H9 (cell line): ENCODE measurements at regions not wholly inside any gene's neighbourhood (a gene's known extent, or its start where the extent isn't known, plus 50 kb on each side); places are given as distances from the start of the nearest gene placed in this dataset.

Experiments
- DNase-seq: peaks from one replicate; pipeline ENCODE4 v3.0.0-alpha.2; 2017
- H2AFZ ChIP-seq: one replicate; pipeline ENCODE4 v1.6.1; 2013; ENCODE audit warnings: mild to moderate bottlenecking, low read length, control low read depth, moderate library complexity
- H2AK5ac ChIP-seq: 2 replicates; pipeline ENCODE4 v1.6.1; 2013; ENCODE audit warnings: low read length, control low read depth, mixed read lengths; ENCODE audit not compliant: insufficient read length
- H2BK120ac ChIP-seq: one replicate; pipeline ENCODE4 v1.6.1; 2013; ENCODE audit warnings: low read depth, mild to moderate bottlenecking, low read length, control low read depth, inconsistent platforms; ENCODE audit not compliant: poor library complexity, severe bottlenecking
- H2BK12ac ChIP-seq: 2 replicates; pipeline ENCODE4 v1.6.1; 2013; ENCODE audit warnings: low read length, control low read depth, mixed read lengths, low read depth; ENCODE audit not compliant: insufficient read length
- H2BK15ac ChIP-seq: 2 replicates; pipeline ENCODE4 v1.6.1; 2013; ENCODE audit warnings: low read depth, low read length, control low read depth
- H2BK20ac ChIP-seq: one replicate; pipeline ENCODE4 v1.6.1; 2013; ENCODE audit warnings: low read depth, mild to moderate bottlenecking, low read length, control low read depth, inconsistent platforms; ENCODE audit not compliant: poor library complexity, severe bottlenecking
- H2BK5ac ChIP-seq: 2 replicates; pipeline ENCODE4 v1.6.1; 2013; ENCODE audit warnings: low read length, control low read depth, mixed read lengths; ENCODE audit not compliant: insufficient read length
- H3K14ac ChIP-seq: 2 replicates; pipeline ENCODE4 v1.6.1; 2013; ENCODE audit warnings: low read length, control low read depth; ENCODE audit not compliant: insufficient read depth
- H3K18ac ChIP-seq: 2 replicates; pipeline ENCODE4 v1.6.1; 2013; ENCODE audit warnings: low read depth, mild to moderate bottlenecking, mixed read lengths, low read length, control low read depth; ENCODE audit not compliant: insufficient read length
- H3K23ac ChIP-seq: 2 replicates; pipeline ENCODE4 v1.6.1; 2013; ENCODE audit warnings: low read length, control low read depth, mixed read lengths, low read depth; ENCODE audit not compliant: insufficient read length
- H3K23me2 ChIP-seq: 2 replicates; pipeline ENCODE4 v1.6.1; 2013; ENCODE audit warnings: low read depth, mild to moderate bottlenecking, mixed read lengths, low read length, control low read depth; ENCODE audit not compliant: insufficient read length, poor library complexity, severe bottlenecking
- H3K27ac ChIP-seq: 2 replicates; pipeline ENCODE4 v1.5.1; 2013; ENCODE audit warnings: low read length, control low read depth, mixed read lengths, low read depth; ENCODE audit not compliant: insufficient read length
- H3K27me3 ChIP-seq: 2 replicates; pipeline ENCODE4 v1.6.1; 2013; ENCODE audit warnings: low read length, control low read depth, inconsistent platforms; ENCODE audit not compliant: insufficient read depth
- H3K4ac ChIP-seq: 2 replicates; pipeline ENCODE4 v1.6.1; 2013; ENCODE audit warnings: low read depth, mild to moderate bottlenecking, control low read depth, inconsistent platforms, low read length, moderate library complexity
- H3K4me1 ChIP-seq: 2 replicates; pipeline ENCODE4 v1.6.1; 2013; ENCODE audit warnings: low read length, control low read depth, inconsistent platforms; ENCODE audit not compliant: insufficient read depth
- H3K4me2 ChIP-seq: 2 replicates; pipeline ENCODE4 v1.6.1; 2013; ENCODE audit warnings: low read length, control low read depth, mixed read lengths; ENCODE audit not compliant: insufficient read length, insufficient read depth
- H3K56ac ChIP-seq: 2 replicates; pipeline ENCODE4 v1.6.1; 2013; ENCODE audit warnings: low read depth, mild to moderate bottlenecking, mixed read lengths, low read length, control low read depth; ENCODE audit not compliant: insufficient read length
- H3K79me1 ChIP-seq: 2 replicates; pipeline ENCODE4 v1.6.1; 2013; ENCODE audit warnings: low read depth, mild to moderate bottlenecking, moderate library complexity, low read length, control low read depth, inconsistent platforms; ENCODE audit not compliant: insufficient read depth, poor library complexity, severe bottlenecking
- H3K79me2 ChIP-seq: 2 replicates; pipeline ENCODE4 v1.6.1; 2013; ENCODE audit warnings: low read length, control low read depth, inconsistent platforms; ENCODE audit not compliant: insufficient read depth
- H3K9ac ChIP-seq: 2 replicates; pipeline ENCODE4 v1.6.1; 2013; ENCODE audit warnings: low read length, control low read depth, mixed read lengths; ENCODE audit not compliant: insufficient read length; ENCODE audit errors: extremely low read depth
- H3K9me3 ChIP-seq: one replicate; pipeline ENCODE4 v1.6.1; 2013; ENCODE audit warnings: low read depth, low read length, inconsistent platforms; ENCODE audit not compliant: control insufficient read depth
- H3T11ph ChIP-seq: one replicate; pipeline ENCODE4 v1.6.1; 2013; ENCODE audit warnings: mild to moderate bottlenecking, low read length, control low read depth, inconsistent platforms
- H4K20me1 ChIP-seq: one replicate; pipeline ENCODE4 v1.6.1; 2013; ENCODE audit not compliant: control insufficient read depth, insufficient read length, insufficient read depth
- H4K5ac ChIP-seq: 2 replicates; pipeline ENCODE4 v1.6.1; 2013; ENCODE audit warnings: low read depth, mild to moderate bottlenecking, mixed read lengths, low read length, control low read depth; ENCODE audit not compliant: insufficient read length
- H4K8ac ChIP-seq: replicated peaks from 2 replicates; pipeline ENCODE4 v1.6.1; 2013; ENCODE audit warnings: low read length, control low read depth, mixed read lengths, low read depth; ENCODE audit not compliant: insufficient read length
- H4K91ac ChIP-seq: 2 replicates; pipeline ENCODE4 v1.6.1; 2013; ENCODE audit warnings: low read depth, mild to moderate bottlenecking, moderate library complexity, mixed read lengths, low read length, control low read depth; ENCODE audit not compliant: insufficient read length
- H3K27ac Mint-ChIP-seq, 3 experiments: 2 replicates in 2 of 3; 3 replicates in 1 of 3; pipeline ENCODE4 v1.8.0; 2020 to 2021; ENCODE audit warnings: mixed read lengths in 3 of 3, mild to moderate bottlenecking in 1 of 3, moderate library complexity in 1 of 3
- H3K27me3 Mint-ChIP-seq: 2 replicates; pipeline ENCODE4 v1.8.0; 2021; ENCODE audit warnings: low read depth, mild to moderate bottlenecking, moderate library complexity, mixed read lengths
- H3K36me3 Mint-ChIP-seq, 3 experiments: 2 replicates in 2 of 3; 3 replicates in 1 of 3; pipeline ENCODE4 v1.8.0; 2020 to 2021; ENCODE audit warnings: low read depth in 3 of 3, mixed read lengths in 3 of 3; ENCODE audit not compliant: insufficient read depth in 1 of 3
- H3K4me1 Mint-ChIP-seq, 2 experiments: 2 replicates each; pipeline ENCODE4 v1.8.0; 2020; ENCODE audit warnings: mixed read lengths in 2 of 2
- H3K4me3 Mint-ChIP-seq, 2 experiments: 2 replicates in 1 of 2; 3 replicates in 1 of 2; pipeline ENCODE4 v1.8.0; 2020 to 2021; ENCODE audit warnings: mild to moderate bottlenecking in 2 of 2, mixed read lengths in 2 of 2, moderate library complexity in 1 of 2
- H3K9me3 Mint-ChIP-seq, 2 experiments: 2 replicates in 1 of 2; 3 replicates in 1 of 2; pipeline ENCODE4 v1.8.0; 2020; ENCODE audit warnings: mild to moderate bottlenecking in 2 of 2, mixed read lengths in 2 of 2, moderate library complexity in 1 of 2
- CTCF ChIP-seq: fragments of 200-600 bp; sonication (generic); conservative IDR thresholded peaks from 3 replicates; pipeline ENCODE4 v1.8.0; 2021; ENCODE audit warnings: antibody characterized with exemption, mild to moderate bottlenecking
- WGBS: extraction: QIAGEN DNeasy Blood & Tissue Kit; methylation state at CpG from one replicate; pipeline ENCODE4 v1.1.7; 2013; ENCODE audit warnings: missing lambda C conversion rate, low lambda C conversion rate, mixed read lengths; ENCODE audit not compliant: insufficient read length; ENCODE audit errors: extremely low coverage; 5-methylcytosine and 5-hydroxymethylcytosine counted together

DNA sequence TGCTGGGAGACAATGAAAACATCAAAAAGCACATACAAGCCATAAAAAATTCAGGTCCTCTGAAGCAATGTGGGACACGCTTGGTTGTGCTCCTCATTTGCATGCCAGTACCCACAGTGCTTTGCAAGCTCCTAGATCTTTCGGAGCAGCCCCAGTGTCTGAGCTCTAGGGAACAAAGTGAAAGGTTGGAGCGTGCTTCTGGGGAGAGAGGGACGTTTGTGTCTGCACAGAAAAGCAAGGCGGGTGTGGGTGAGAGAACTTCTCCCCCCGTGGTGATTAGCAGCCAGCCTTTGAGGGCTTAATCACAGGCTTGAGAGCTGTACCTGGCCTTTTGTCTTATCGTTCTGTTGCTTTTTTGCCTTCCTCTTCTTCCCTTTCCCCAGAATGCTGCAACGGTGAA lies 76.7 kb upstream of the HABP2 start:
- peaks cover 5 to 19% (median 14%) of the 10 kb centered on the region in 3 experiments; a peak in 6 of 7 replicates for H3K36me3 Mint-ChIP-seq
- Histone ChIP-seq H4K8ac (no peak overlapping the region), H3K18ac (no peak overlapping the region), H3K56ac (no peak overlapping the region), H2BK5ac (no peak overlapping the region), H3K27me3 (no peaks in the 10 kb centered on the region), H2BK12ac (no peak overlapping the region), H3K79me1 (no peaks in the 10 kb centered on the region), H3K79me2 (no peaks in the 10 kb centered on the region), H3K4me1 (no peaks in the 10 kb centered on the region), H3K23me2 (no peaks in the 10 kb centered on the region), H2BK20ac (no peak overlapping the region), H2BK120ac (no peak overlapping the region), H2AK5ac (no peak overlapping the region), H3K9ac (no peak overlapping the region), H4K91ac (no peak overlapping the region), H2BK15ac (no peak overlapping the region), H4K5ac (no peak overlapping the region), H3K27ac (no peak overlapping the region), H3K14ac (no peak overlapping the region), H3K4ac (no peak overlapping the region), H3T11ph (no peak overlapping the region), H3K9me3 (peaks cover 21% of the 10 kb centered on the region), H3K4me2 (no peak overlapping the region), H4K20me1 (no peaks in the 10 kb centered on the region), H2AFZ (no peak overlapping the region), H3K23ac (no peak overlapping the region)
- H3K4me1 Mint-ChIP-seq: peaks cover 0 to 9% of the 10 kb centered on the region in 2 experiments; a peak in 2 of 4 replicates
- peaks cover 26 to 30% of the 10 kb centered on the region in 2 experiments for H3K9me3 Mint-ChIP-seq
- no CpG with 5 or more reads among the region's 8 CpGs for WGBS
- H3K27ac Mint-ChIP-seq: no peak overlapping the region; a peak in 2 of 7 replicates
- peaks cover 29% of the 10 kb centered on the region for H3K27me3 Mint-ChIP-seq
- TF ChIP-seq CTCF: no peak
- DNase-seq: no peak
- no peak overlapping the region for H3K4me3 Mint-ChIP-seq
